GM21381 (cell line): ENCODE measurements at regions not wholly inside any gene's neighbourhood (a gene's known extent, or its start where the extent isn't known, plus 50 kb on each side); places are given as distances from the start of the nearest gene placed in this dataset.
"Not testable (repeated sequence)": the region's sequence is repeated elsewhere in the genome, so short reads cannot be mapped to it uniquely, and the experiment has no call there.

Experiments used
- ATAC-seq: cut with Tn5 transposase; IDR thresholded peaks from one replicate; pipeline ENCODE4 v1.9.1; 2021; ENCODE audit warnings: mild to moderate bottlenecking, moderate library complexity; ENCODE audit not compliant: unreplicated experiment

GRCh38 chr12:102728506-102729242 lies 188.4 kb downstream of the PAH start:
- peak; percentile 43 for ATAC-seq

GRCh38 chr12:102726686-102727085 lies 190.4 kb downstream of the PAH start:
- ATAC-seq = no peak

GRCh38 chr12:102722147-102722546 lies 194.9 kb downstream of the PAH start:
- no peak for ATAC-seq

GRCh38 chr12:102708108-102708507 lies 208.9 kb downstream of the PAH start:
- ATAC-seq = no peak

- ATAC-seq = peak; percentile 60
These were observed 214.5 kb downstream of the PAH start for GRCh38 chr12:102702447-102703114.

GRCh38 chr12:102696045-102696444 lies 215.7 kb upstream of the IGF1 start:
- ATAC-seq = no peak

GRCh38 chr12:102694903-102695302 lies 214.5 kb upstream of the IGF1 start:
- no peak for ATAC-seq

- no peak for ATAC-seq
These were observed 211.6 kb upstream of the IGF1 start for GRCh38 chr12:102691773-102692555.

- no peak for ATAC-seq
These were observed 209.9 kb upstream of the IGF1 start for GRCh38 chr12:102690253-102690652.

- no peak for ATAC-seq
These were observed 209.3 kb upstream of the IGF1 start for GRCh38 chr12:102689701-102690100.

- no peak for ATAC-seq
These were observed 207.2 kb upstream of the IGF1 start for GRCh38 chr12:102687523-102687922.

- no peak for ATAC-seq
These were observed 205.5 kb upstream of the IGF1 start for GRCh38 chr12:102685841-102686240.

- ATAC-seq = no peak
These were observed 204.8 kb upstream of the IGF1 start for GRCh38 chr12:102685172-102685571.

GRCh38 chr12:102682366-102683289 lies 202.3 kb upstream of the IGF1 start:
- ATAC-seq = no peak

- no peak for ATAC-seq
These were observed 201.4 kb upstream of the IGF1 start for GRCh38 chr12:102681747-102682146.

- no peak for ATAC-seq
These were observed 200.9 kb upstream of the IGF1 start for GRCh38 chr12:102681309-102681708.

- no peak for ATAC-seq
These were observed 199.9 kb upstream of the IGF1 start for GRCh38 chr12:102680304-102680703.

GRCh38 chr12:102676812-102677211 lies 196.4 kb upstream of the IGF1 start:
- ATAC-seq = no peak

- ATAC-seq = no peak
These were observed 195.3 kb upstream of the IGF1 start for GRCh38 chr12:102675672-102676071.

GRCh38 chr12:102673606-102674005 lies 193.2 kb upstream of the IGF1 start:
- ATAC-seq = no peak

GRCh38 chr12:102672212-102672611 lies 191.8 kb upstream of the IGF1 start:
- not testable (repeated sequence) for ATAC-seq
